Smooth muscle cell (in vitro differentiated cells): ENCODE measurements at regions not wholly inside any gene's neighbourhood (a gene's known extent, or its start where the extent isn't known, plus 50 kb on each side); places are given as distances from the start of the nearest gene placed in this dataset.
"Not testable (repeated sequence)": the region's sequence is repeated elsewhere in the genome, so short reads cannot be mapped to it uniquely, and the experiment has no call there.

ENCODE experiments used
- DNase-seq: peaks from one replicate; lab custom pipeline; 2025; ENCODE audit not compliant: unreplicated experiment; lab: John Stamatoyannopoulos, UW
- H2AFZ ChIP-seq: fragments of 200-600 bp; sonication (generic); 2 replicates; pipeline ENCODE4 v1.6.0; 2016; ENCODE audit warnings: antibody characterized with exemption, low read depth, mild to moderate bottlenecking
- H3F3A ChIP-seq: fragments of 200-600 bp; sonication (generic); 2 replicates; pipeline ENCODE4 v1.6.0; 2017; ENCODE audit warnings: antibody characterized with exemption, low read depth
- H3K27ac ChIP-seq: fragments of 200-600 bp; sonication (generic); 2 replicates; pipeline ENCODE4 v1.5.1; 2016; ENCODE audit warnings: low read depth, mild to moderate bottlenecking
- H3K27me3 ChIP-seq: fragments of 200-600 bp; sonication (generic); 2 replicates; pipeline ENCODE4 v1.6.1; 2016; ENCODE audit warnings: low read depth, mild to moderate bottlenecking
- H3K36me3 ChIP-seq: fragments of 200-600 bp; sonication (generic); 2 replicates; pipeline ENCODE4 v1.5.1; 2016; ENCODE audit warnings: low read depth
- H3K4me1 ChIP-seq: fragments of 200-600 bp; sonication (generic); 2 replicates; pipeline ENCODE4 v1.5.1; 2016; ENCODE audit warnings: low read depth
- H3K4me2 ChIP-seq: fragments of 200-600 bp; sonication (generic); 2 replicates; pipeline ENCODE4 v1.6.0; 2016; ENCODE audit warnings: mild to moderate bottlenecking
- H3K4me3 ChIP-seq: fragments of 200-600 bp; sonication (generic); 2 replicates; pipeline ENCODE4 v1.5.1; 2016; ENCODE audit warnings: mild to moderate bottlenecking
- H3K79me2 ChIP-seq: fragments of 200-600 bp; sonication (generic); 2 replicates; pipeline ENCODE4 v1.6.0; 2016; ENCODE audit warnings: low read depth, mild to moderate bottlenecking
- H3K9ac ChIP-seq: fragments of 200-600 bp; sonication (generic); 2 replicates; pipeline ENCODE4 v1.6.0; 2016; ENCODE audit warnings: low read depth
- H3K9me3 ChIP-seq: fragments of 200-600 bp; sonication (generic); replicated peaks from 2 replicates; pipeline ENCODE4 v1.5.1; 2016; ENCODE audit warnings: low read depth
- H4K20me1 ChIP-seq: fragments of 200-600 bp; sonication (generic); 2 replicates; pipeline ENCODE4 v1.6.0; 2016; ENCODE audit warnings: low read depth
- CTCF ChIP-seq: fragments of 200-600 bp; sonication (generic); IDR thresholded peaks from 2 replicates; pipeline ENCODE4 v1.5.1; 2017; ENCODE audit warnings: borderline replicate concordance, mild to moderate bottlenecking, antibody characterized with exemption; ENCODE audit not compliant: insufficient read depth, poor library complexity, severe bottlenecking
- WGBS: methylation state at CpG from one replicate; pipeline ENCODE4 v1.1.7; 2016; ENCODE audit warnings: low lambda C conversion rate; 5-methylcytosine and 5-hydroxymethylcytosine counted together

DNA sequence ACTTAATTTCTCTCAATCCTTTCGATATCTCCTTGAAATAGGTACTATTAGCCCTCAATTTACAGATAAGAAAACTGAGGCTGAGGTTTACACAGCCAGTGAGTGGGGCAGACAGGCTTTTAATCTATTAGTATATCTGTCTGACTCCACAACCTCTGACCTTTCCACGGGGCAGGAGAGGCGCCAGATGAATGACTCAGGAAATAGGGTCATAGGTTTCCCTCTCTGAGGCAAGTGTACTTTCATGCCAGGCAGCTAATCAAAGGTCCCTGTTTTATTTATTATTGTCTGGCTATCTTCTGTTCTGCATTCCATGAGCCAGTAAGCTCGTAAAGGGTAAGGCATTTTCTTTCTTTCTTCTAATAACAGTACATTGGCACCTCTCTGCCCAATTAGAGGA lies 79.6 kb upstream of the KLF4 start:
- H4K20me1 ChIP-seq = no peaks in the 10 kb centered on the region
- H3K36me3 ChIP-seq = no peaks in the 10 kb centered on the region
- H3K9me3 ChIP-seq = no peaks in the 10 kb centered on the region
- H3F3A ChIP-seq = no peaks in the 10 kb centered on the region
- no peak overlapping the region for H3K4me3 ChIP-seq
- no peak overlapping the region for H2AFZ ChIP-seq
- no peak overlapping the region for H3K27ac ChIP-seq
- H3K79me2 ChIP-seq = no peaks in the 10 kb centered on the region
- H3K4me2 ChIP-seq = no peak overlapping the region
- H3K4me1 ChIP-seq = no peaks in the 10 kb centered on the region
- no peak for TF ChIP-seq CTCF
- no peaks in the 10 kb centered on the region for H3K27me3 ChIP-seq
- DNase-seq = no peak
- no peak overlapping the region for H3K9ac ChIP-seq
- WGBS = 59% methylated on average over 4 of the region's 4 CpGs

DNA sequence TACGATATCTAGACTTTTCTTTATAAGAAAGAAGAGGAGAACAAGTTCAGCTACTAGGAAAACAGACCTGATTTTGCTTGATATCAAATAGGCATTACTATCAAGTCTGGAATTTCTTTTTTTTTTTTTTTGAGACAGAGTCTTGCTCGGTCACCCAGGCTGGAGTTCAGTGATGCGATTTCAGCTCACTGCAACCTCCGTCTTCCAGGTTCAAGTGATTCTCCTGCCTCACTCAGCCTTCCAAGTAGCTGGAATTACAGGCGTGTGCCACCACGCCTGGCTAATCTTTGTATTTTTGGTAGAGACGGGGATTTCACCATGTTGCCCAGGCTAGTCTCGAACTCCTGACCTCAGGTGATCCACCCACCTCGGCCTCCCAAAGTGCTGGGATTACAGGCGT lies 78.8 kb upstream of the KLF4 start:
- not testable (repeated sequence) for H3F3A ChIP-seq, H3K4me3 ChIP-seq, H3K9me3 ChIP-seq, H3K27ac ChIP-seq, H3K79me2 ChIP-seq, H3K4me2 ChIP-seq, H3K9ac ChIP-seq, H4K20me1 ChIP-seq, H3K36me3 ChIP-seq, DNase-seq, H3K4me1 ChIP-seq, H3K27me3 ChIP-seq, H2AFZ ChIP-seq
- WGBS = 91% methylated on average over 10 of the region's 10 CpGs

DNA sequence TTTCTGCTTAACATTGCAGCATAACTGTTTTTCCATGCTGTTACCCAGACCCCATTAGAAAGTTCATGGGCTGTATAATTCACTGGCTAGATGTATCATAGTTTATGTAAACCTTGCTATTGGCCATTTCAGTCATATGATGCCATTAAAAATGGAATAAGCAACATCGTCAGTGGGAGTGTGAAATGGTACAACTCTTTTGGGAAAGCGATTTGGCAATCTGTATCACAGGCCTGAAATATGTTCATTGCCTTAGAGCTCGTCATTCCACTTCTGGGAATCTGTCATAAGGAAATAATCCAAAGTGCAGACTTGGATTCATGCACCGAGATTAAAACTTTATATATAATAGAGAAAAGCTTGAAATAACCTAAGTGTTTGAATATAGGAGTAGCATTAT lies 77.9 kb upstream of the KLF4 start:
- no peaks in the 10 kb centered on the region for H3K4me1 ChIP-seq
- no peaks in the 10 kb centered on the region for H3F3A ChIP-seq
- no peak for DNase-seq
- no peak overlapping the region for H3K4me3 ChIP-seq
- no peak overlapping the region for H2AFZ ChIP-seq
- no peak overlapping the region for H3K27ac ChIP-seq
- WGBS = 94% methylated on average over 4 of the region's 4 CpGs
- no peaks in the 10 kb centered on the region for H3K27me3 ChIP-seq
- no peaks in the 10 kb centered on the region for H4K20me1 ChIP-seq
- no peaks in the 10 kb centered on the region for H3K79me2 ChIP-seq
- no peak overlapping the region for H3K9ac ChIP-seq
- H3K4me2 ChIP-seq = no peak overlapping the region
- no peaks in the 10 kb centered on the region for H3K36me3 ChIP-seq
- H3K9me3 ChIP-seq = no peaks in the 10 kb centered on the region
- TF ChIP-seq CTCF = no peak

GRCh38 chr9:107566611-107567061 lies 77.1 kb upstream of the KLF4 start:
- DNase-seq = no peak
- H3K4me3 ChIP-seq = no peak overlapping the region
- H3K4me1 ChIP-seq = no peaks in the 10 kb centered on the region
- no peaks in the 10 kb centered on the region for H3F3A ChIP-seq
- no peaks in the 10 kb centered on the region for H3K9me3 ChIP-seq
- no peak overlapping the region for H3K4me2 ChIP-seq
- H3K27me3 ChIP-seq = no peaks in the 10 kb centered on the region
- no peaks in the 10 kb centered on the region for H3K79me2 ChIP-seq
- 67% methylated on average over 6 of the region's 6 CpGs for WGBS
- no peaks in the 10 kb centered on the region for H3K36me3 ChIP-seq
- H3K27ac ChIP-seq = no peak overlapping the region
- H3K9ac ChIP-seq = no peak overlapping the region
- no peaks in the 10 kb centered on the region for H4K20me1 ChIP-seq
- no peak overlapping the region for H2AFZ ChIP-seq
- no peak for TF ChIP-seq CTCF
